Esophagus muscularis mucosa (tissue), 4 donors: ENCODE measurements at regions not wholly inside any gene's neighbourhood (a gene's known extent, or its start where the extent isn't known, plus 50 kb on each side); places are given as distances from the start of the nearest gene placed in this dataset.

ENCODE experiments used
- DNase-seq: peaks from one replicate; pipeline ENCODE4 v3.0.0-alpha.2; 2017; ENCODE audit errors: extremely low spot score
- H3K27ac ChIP-seq, 4 donors: fragments of 200-600 bp; sonication (generic); replicated peaks in 1 of 4; 1 replicate in 3 of 4; 2 replicates in 1 of 4; pipeline ENCODE4 v1.5.1; 2016 to 2019; ENCODE audit warnings: mild to moderate bottlenecking in 1 of 4
- H3K27me3 ChIP-seq, 4 donors: fragments of 200-600 bp; sonication (generic); one replicate each; pipeline versions ENCODE4 v1.5.1 to v1.6.0; 2016 to 2019
- H3K36me3 ChIP-seq, 4 donors: fragments of 200-600 bp; sonication (generic); one replicate each; pipeline ENCODE4 v1.5.1; 2016 to 2019
- H3K4me1 ChIP-seq, 4 donors: fragments of 200-600 bp; sonication (generic); one replicate each; pipeline ENCODE4 v1.5.1; 2016 to 2019
- H3K4me3 ChIP-seq, 4 donors: fragments of 200-600 bp; sonication (generic); 1 replicate in 2 of 4; 2 replicates in 2 of 4; pipeline ENCODE4 v1.5.1; 2016 to 2019; ENCODE audit warnings: mild to moderate bottlenecking in 4 of 4, moderate library complexity in 1 of 4
- H3K9me3 ChIP-seq, 4 donors: fragments of 200-600 bp; sonication (generic); 1 replicate in 3 of 4; 2 replicates in 1 of 4; pipeline ENCODE4 v1.5.1; 2016 to 2019
- CTCF ChIP-seq, 3 experiments: fragments of 200-600 bp in 2 of 3; fragments of 450-650 bp in 1 of 3; sonication (generic) in 2 of 3; IDR thresholded peaks; one replicate each; pipeline ENCODE4 v1.5.1; 2017 to 2019; ENCODE audit warnings: antibody characterized with exemption in 3 of 3, mild to moderate bottlenecking in 2 of 3, moderate library complexity in 1 of 3
- EP300 ChIP-seq: sonication (generic); formaldehyde crosslinking; IDR thresholded peaks from one replicate; pipeline ENCODE4 v1.6.1; 2017; ENCODE audit warnings: antibody characterized with exemption
- POLR2A ChIP-seq: fragments of 450-650 bp; IDR thresholded peaks from one replicate; pipeline ENCODE4 v1.6.1; 2017; ENCODE audit warnings: antibody characterized with exemption, moderate library complexity, mild to moderate bottlenecking, low read depth
- POLR2AphosphoS5 ChIP-seq, 2 donors: sonication (generic); formaldehyde crosslinking; IDR thresholded peaks; one replicate each; pipeline ENCODE4 v1.6.1; 2017; ENCODE audit warnings: antibody characterized with exemption in 2 of 2
- WGBS: methylation state at CpG from one replicate; pipeline ENCODE4 v1.1.5; 2018; 5-methylcytosine and 5-hydroxymethylcytosine counted together
- intact Hi-C: fragments of 100-400 bp; cut with DNase I; formaldehyde crosslinking; loops from one replicate; pipeline ENCODE4 v1.15.1; 2023

- no peak overlapping the region for H3K4me3 ChIP-seq
- H3K27me3 ChIP-seq = no peaks in the 10 kb centered on the region
- H3K36me3 ChIP-seq = no peaks in the 10 kb centered on the region
- no peak for TF ChIP-seq CTCF (IDR thresholded peaks at IDR 0.05)
- DNase-seq = no peak
- 78% methylated on average over 5 of the region's 5 CpGs for whole genome bisulfite sequencing
- intact Hi-C loops = no loop called here
- H3K27ac ChIP-seq = no peak overlapping the region
- H3K9me3 ChIP-seq = peaks cover 0 to 15% (median 13%) of the 10 kb centered on the region in 4 donors
- H3K4me1 ChIP-seq = no peaks in the 10 kb centered on the region
These were observed 917.0 kb downstream of the MAT2B start for GRCh38 chr5:164422400-164422799.

- DNase-seq = no peak
- TF ChIP-seq EP300 (no peak), POLR2A (no peak), CTCF (IDR thresholded peaks at IDR 0.05) (no peak), POLR2AphosphoS5 (IDR thresholded peaks at IDR 0.05) (no peak)
- Histone ChIP-seq H3K27me3 (no peaks in the 10 kb centered on the region), H3K4me1 (peaks cover 0 to 5% (median 0%) of the 10 kb centered on the region in 4 donors), H3K27ac (no peak overlapping the region), H3K36me3 (no peaks in the 10 kb centered on the region), H3K9me3 (no peaks in the 10 kb centered on the region), H3K4me3 (no peak overlapping the region)
- WGBS = 32% methylated on average over 4 of the region's 4 CpGs
- intact Hi-C loops = no loop called here
These were observed 926.4 kb downstream of the MAT2B start for GRCh38 chr5:164431634-164432304.

GRCh38 chr5:164433106-164433870 is 927.9 kb downstream of the MAT2B start:
- TF ChIP-seq POLR2A (no peak), POLR2AphosphoS5 (IDR thresholded peaks at IDR 0.05) (no peak), CTCF (IDR thresholded peaks at IDR 0.05) (no peak), EP300 (no peak)
- Histone ChIP-seq H3K9me3 (no peaks in the 10 kb centered on the region), H3K4me3 (no peak overlapping the region), H3K27me3 (no peaks in the 10 kb centered on the region), H3K4me1 (peaks cover 0 to 5% (median 0%) of the 10 kb centered on the region in 4 donors), H3K36me3 (no peaks in the 10 kb centered on the region), H3K27ac (no peak overlapping the region)
- WGBS = 86% methylated on average over 4 of the region's 4 CpGs
- DNase-seq = no peak
- intact Hi-C loops = no loop called here

- intact Hi-C loops = no loop called here
- no peaks in the 10 kb centered on the region for H3K27me3 ChIP-seq
- DNase-seq = no peak
- no peaks in the 10 kb centered on the region for H3K9me3 ChIP-seq
- no peaks in the 10 kb centered on the region for H3K36me3 ChIP-seq
- no peak for TF ChIP-seq CTCF (IDR thresholded peaks at IDR 0.05)
- TF ChIP-seq EP300 = no peak
- TF ChIP-seq POLR2A = no peak
- no peak for TF ChIP-seq POLR2AphosphoS5 (IDR thresholded peaks at IDR 0.05)
- no peak overlapping the region for H3K27ac ChIP-seq
- WGBS = 46% methylated on average over 3 of the region's 3 CpGs
- peaks cover 0 to 5% (median 0%) of the 10 kb centered on the region in 4 donors for H3K4me1 ChIP-seq
- no peak overlapping the region for H3K4me3 ChIP-seq
These were observed 930.2 kb downstream of the MAT2B start for GRCh38 chr5:164435576-164435975.
